WTC11 (cell line): ENCODE measurements at regions not wholly inside any gene's neighbourhood (a gene's known extent, or its start where the extent isn't known, plus 50 kb on each side); places are given as distances from the start of the nearest gene placed in this dataset.
A peak's percentile ranks its signal among the peaks of the same experiment; 100 is the strongest.

Source experiments
- ATAC-seq: fragments of 200-7000 bp; cut with Tn5 transposase; 2 replicates; pipeline ENCODE4 v1.10.0; 2021; ENCODE audit warnings: mild to moderate bottlenecking, moderate library complexity
- CTCF ChIA-PET: fragments of 300-600 bp; sonication (Branson Sonifier 250); formaldehyde crosslinking; loops from one replicate; lab custom pipeline; 2021; ENCODE audit warnings: antibody characterized with exemption; lab: Charles Lee
- POLR2A ChIA-PET: fragments of 350-600 bp; sonication (Branson Sonifier 250); formaldehyde crosslinking; loops from one replicate; lab custom pipeline; 2021; ENCODE audit warnings: antibody characterized with exemption; lab: Charles Lee
- DNase-seq: peaks from one replicate; pipeline ENCODE4 v3.0.0; 2021; ENCODE audit warnings: low spot score
- H3K27ac Mint-ChIP-seq: 2 replicates; pipeline ENCODE4 v1.8.0; 2021; ENCODE audit warnings: mixed read lengths
- H3K27me3 Mint-ChIP-seq: 2 replicates; pipeline ENCODE4 v1.8.0; 2021; ENCODE audit warnings: low read depth, mild to moderate bottlenecking, moderate library complexity, mixed read lengths
- H3K36me3 Mint-ChIP-seq: 2 replicates; pipeline ENCODE4 v1.8.0; 2021; ENCODE audit warnings: mixed read lengths
- H3K4me1 Mint-ChIP-seq: 2 replicates; pipeline ENCODE4 v1.8.0; 2022; ENCODE audit warnings: mixed read lengths
- H3K4me3 Mint-ChIP-seq: 2 replicates; pipeline ENCODE4 v1.8.0; 2021; ENCODE audit warnings: mild to moderate bottlenecking, moderate library complexity, mixed read lengths
- H3K9me3 Mint-ChIP-seq: 2 replicates; pipeline ENCODE4 v1.8.0; 2021; ENCODE audit warnings: mixed read lengths
- ATF1 ChIP-seq: sonication (generic); formaldehyde crosslinking; IDR thresholded peaks from 2 replicates; pipeline ENCODE4 v1.8.1; 2023; ENCODE audit warnings: mild to moderate bottlenecking, moderate library complexity, missing genetic modification reagents
- ATF2 ChIP-seq: sonication (generic); formaldehyde crosslinking; IDR thresholded peaks from 2 replicates; pipeline ENCODE4 v1.8.1; 2022; ENCODE audit warnings: low read depth, missing genetic modification reagents, borderline replicate concordance
- E2F4 ChIP-seq: sonication (generic); formaldehyde crosslinking; IDR thresholded peaks from 2 replicates; pipeline ENCODE4 v1.8.1; 2022; ENCODE audit warnings: low read depth, mild to moderate bottlenecking, moderate library complexity, missing genetic modification reagents, borderline replicate concordance
- E2F5 ChIP-seq: sonication (generic); formaldehyde crosslinking; IDR thresholded peaks from 2 replicates; pipeline ENCODE4 v1.8.1; 2022; ENCODE audit warnings: mild to moderate bottlenecking, moderate library complexity, missing genetic modification reagents
- ETV6 ChIP-seq: sonication (generic); formaldehyde crosslinking; IDR thresholded peaks from 2 replicates; pipeline ENCODE4 v1.8.1; 2022; ENCODE audit warnings: mild to moderate bottlenecking, missing genetic modification reagents
- PRDM15 ChIP-seq: sonication (generic); formaldehyde crosslinking; IDR thresholded peaks from 2 replicates; pipeline ENCODE4 v1.8.0; 2022; ENCODE audit warnings: missing genetic modification reagents
- SOX15 ChIP-seq: fragments of 250-450 bp; sonication (Bioruptor Pico); IDR thresholded peaks from 2 replicates; pipeline ENCODE4 v1.9.0; 2021; ENCODE audit warnings: mild to moderate bottlenecking
- TEAD1 ChIP-seq: sonication (generic); formaldehyde crosslinking; IDR thresholded peaks from 2 replicates; pipeline ENCODE4 v1.8.0; 2022; ENCODE audit warnings: mild to moderate bottlenecking, missing genetic modification reagents
- TP53 ChIP-seq: sonication (generic); formaldehyde crosslinking; IDR thresholded peaks from 2 replicates; pipeline ENCODE4 v1.8.1; 2023; ENCODE audit warnings: mild to moderate bottlenecking, missing genetic modification reagents
- ZNF138 ChIP-seq: sonication (generic); formaldehyde crosslinking; conservative IDR thresholded peaks from 2 replicates; pipeline ENCODE4 v1.8.1; 2022; ENCODE audit warnings: mild to moderate bottlenecking, moderate library complexity, missing genetic modification reagents
- TF ChIP-seq, protein P1 (sequence below): fragments of 250-450 bp; sonication (Bioruptor Pico); IDR thresholded peaks from 2 replicates; pipeline ENCODE4 v1.9.0; 2021; ENCODE audit warnings: mild to moderate bottlenecking
- TF ChIP-seq, protein P2 (sequence below): sonication (generic); formaldehyde crosslinking; IDR thresholded peaks from 2 replicates; pipeline ENCODE4 v1.8.1; 2023; ENCODE audit warnings: mild to moderate bottlenecking, moderate library complexity, missing genetic modification reagents
- TF ChIP-seq, protein P3 (sequence below): sonication (generic); formaldehyde crosslinking; IDR thresholded peaks from 2 replicates; pipeline ENCODE4 v1.8.0; 2023; ENCODE audit warnings: missing genetic modification reagents, mild to moderate bottlenecking, borderline replicate concordance

- CTCF ChIA-PET = interaction anchor here (0.6 to 4.5 kb wide), 8 partner anchors 46 to 832 kb away, joined by 3 to 41 read pairs (median 4); partner anchors contain the start of genes SPRYD7 and TRIM13
- H3K4me1 Mint-ChIP-seq = peaks cover 41% of the 10 kb centered on the region
- POLR2A ChIA-PET = interaction anchor here (0.5 to 4.9 kb wide), 5 partner anchors 10 to 104 kb away, joined by 3 to 52 read pairs (median 3); partner anchors contain the start of gene TRIM13
- ATAC-seq = no peak
- no peak for DNase-seq
- H3K27ac Mint-ChIP-seq = peak overlapping the region; percentile 61
- TF ChIP-seq TP53 (CRISPR knock-in tag) (no peak), E2F5 (CRISPR knock-in tag) (no peak), ZNF138 (CRISPR knock-in tag) (no peak), ATF1 (CRISPR knock-in tag) (no peak), SOX15 (no peak), PRDM15 (no peak)
- TF ChIP-seq, protein P1, sequence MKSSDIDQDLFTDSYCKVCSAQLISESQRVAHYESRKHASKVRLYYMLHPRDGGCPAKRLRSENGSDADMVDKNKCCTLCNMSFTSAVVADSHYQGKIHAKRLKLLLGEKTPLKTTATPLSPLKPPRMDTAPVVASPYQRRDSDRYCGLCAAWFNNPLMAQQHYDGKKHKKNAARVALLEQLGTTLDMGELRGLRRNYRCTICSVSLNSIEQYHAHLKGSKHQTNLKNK = no peak
- H3K36me3 Mint-ChIP-seq = no peaks in the 10 kb centered on the region
- H3K27me3 Mint-ChIP-seq = peaks cover 9% of the 10 kb centered on the region; the same call in 1 of the 2 replicates
- no peaks in the 10 kb centered on the region for H3K9me3 Mint-ChIP-seq
- H3K4me3 Mint-ChIP-seq = peak overlapping the region; percentile 98
These were observed 65.1 kb downstream of the KCNRG start for GRCh38 chr13:50080203-50080910.

DNA sequence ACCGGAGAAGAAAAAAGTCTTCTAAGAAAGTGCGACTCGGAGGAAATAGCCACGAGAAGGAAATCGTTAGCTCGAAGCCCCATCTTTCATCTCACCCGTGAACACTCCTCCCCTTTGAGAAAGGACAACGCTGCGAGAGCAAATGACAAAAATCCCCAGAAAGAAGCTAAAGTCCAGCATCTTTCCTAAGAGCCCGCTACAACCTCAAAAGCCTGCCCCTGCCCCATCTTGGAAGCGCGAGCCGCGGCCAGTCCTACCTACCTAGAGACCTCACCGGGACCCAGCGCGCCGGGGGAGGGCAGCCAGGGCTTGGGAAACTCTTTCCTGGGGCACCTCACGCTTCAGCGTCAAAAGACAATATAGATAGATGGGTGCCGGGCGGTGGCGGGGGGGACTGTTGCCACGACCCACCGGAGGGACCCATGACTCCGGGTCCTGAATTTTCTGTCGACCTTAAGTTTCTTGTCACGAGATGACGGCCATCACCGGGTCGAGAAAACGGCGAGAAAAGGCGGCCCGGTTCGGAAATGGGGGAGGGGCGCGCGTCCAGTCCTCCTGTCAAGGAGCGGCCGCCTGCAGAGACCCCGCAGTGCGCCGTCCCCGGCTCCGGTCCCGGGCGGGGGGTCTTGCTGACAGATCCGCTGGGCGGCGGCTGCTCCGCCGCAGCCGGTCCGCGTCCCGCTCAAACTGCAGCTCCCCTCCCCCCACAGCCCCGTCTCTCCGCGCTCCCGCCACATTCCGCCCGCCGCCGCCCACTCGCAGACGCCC is 65.9 kb downstream of the KCNRG start:
- Mint-ChIP-seq H3K4me3 (peak overlapping the region; percentile 98), H3K4me1 (peaks cover 43% of the 10 kb centered on the region), H3K27ac (peak overlapping the region; percentile 61), H3K9me3 (no peaks in the 10 kb centered on the region), H3K27me3 (peaks cover 9% of the 10 kb centered on the region; the same call in 1 of the 2 replicates), H3K36me3 (no peaks in the 10 kb centered on the region)
- CTCF ChIA-PET = interaction anchor here (0.6 to 4.5 kb wide), 11 partner anchors 32 to 831 kb away, joined by 3 to 41 read pairs (median 4); partner anchors contain the start of genes SPRYD7 and TRIM13
- DNase-seq (peak; percentile 66), ATAC-seq (peak; percentile 2; the same call in 1 of the 2 replicates)
- POLR2A ChIA-PET = interaction anchor here (0.9 to 4.9 kb wide), 5 partner anchors 11 to 104 kb away, joined by 3 to 52 read pairs (median 3); partner anchors contain the start of gene TRIM13
- TF ChIP-seq, protein P2, sequence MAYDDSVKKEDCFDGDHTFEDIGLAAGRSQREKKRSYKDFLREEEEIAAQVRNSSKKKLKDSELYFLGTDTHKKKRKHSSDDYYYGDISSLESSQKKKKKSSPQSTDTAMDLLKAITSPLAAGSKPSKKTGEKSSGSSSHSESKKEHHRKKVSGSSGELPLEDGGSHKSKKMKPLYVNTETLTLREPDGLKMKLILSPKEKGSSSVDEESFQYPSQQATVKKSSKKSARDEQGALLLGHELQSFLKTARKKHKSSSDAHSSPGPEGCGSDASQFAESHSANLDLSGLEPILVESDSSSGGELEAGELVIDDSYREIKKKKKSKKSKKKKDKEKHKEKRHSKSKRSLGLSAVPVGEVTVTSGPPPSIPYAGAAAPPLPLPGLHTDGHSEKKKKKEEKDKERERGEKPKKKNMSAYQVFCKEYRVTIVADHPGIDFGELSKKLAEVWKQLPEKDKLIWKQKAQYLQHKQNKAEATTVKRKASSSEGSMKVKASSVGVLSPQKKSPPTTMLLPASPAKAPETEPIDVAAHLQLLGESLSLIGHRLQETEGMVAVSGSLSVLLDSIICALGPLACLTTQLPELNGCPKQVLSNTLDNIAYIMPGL (CRISPR knock-in tag) = peak; percentile 28; the same call in 1 of the 2 replicates
- TF ChIP-seq TEAD1 (CRISPR knock-in tag) (0 out of 2 replicates have a peak, but pooled peaks have one; percentile 3), ATF2 (CRISPR knock-in tag) (no peak), E2F4 (CRISPR knock-in tag) (peak; percentile 14; the same call in 1 of the 2 replicates), E2F5 (CRISPR knock-in tag) (no peak), ETV6 (CRISPR knock-in tag) (no peak)
- TF ChIP-seq, protein P3, sequence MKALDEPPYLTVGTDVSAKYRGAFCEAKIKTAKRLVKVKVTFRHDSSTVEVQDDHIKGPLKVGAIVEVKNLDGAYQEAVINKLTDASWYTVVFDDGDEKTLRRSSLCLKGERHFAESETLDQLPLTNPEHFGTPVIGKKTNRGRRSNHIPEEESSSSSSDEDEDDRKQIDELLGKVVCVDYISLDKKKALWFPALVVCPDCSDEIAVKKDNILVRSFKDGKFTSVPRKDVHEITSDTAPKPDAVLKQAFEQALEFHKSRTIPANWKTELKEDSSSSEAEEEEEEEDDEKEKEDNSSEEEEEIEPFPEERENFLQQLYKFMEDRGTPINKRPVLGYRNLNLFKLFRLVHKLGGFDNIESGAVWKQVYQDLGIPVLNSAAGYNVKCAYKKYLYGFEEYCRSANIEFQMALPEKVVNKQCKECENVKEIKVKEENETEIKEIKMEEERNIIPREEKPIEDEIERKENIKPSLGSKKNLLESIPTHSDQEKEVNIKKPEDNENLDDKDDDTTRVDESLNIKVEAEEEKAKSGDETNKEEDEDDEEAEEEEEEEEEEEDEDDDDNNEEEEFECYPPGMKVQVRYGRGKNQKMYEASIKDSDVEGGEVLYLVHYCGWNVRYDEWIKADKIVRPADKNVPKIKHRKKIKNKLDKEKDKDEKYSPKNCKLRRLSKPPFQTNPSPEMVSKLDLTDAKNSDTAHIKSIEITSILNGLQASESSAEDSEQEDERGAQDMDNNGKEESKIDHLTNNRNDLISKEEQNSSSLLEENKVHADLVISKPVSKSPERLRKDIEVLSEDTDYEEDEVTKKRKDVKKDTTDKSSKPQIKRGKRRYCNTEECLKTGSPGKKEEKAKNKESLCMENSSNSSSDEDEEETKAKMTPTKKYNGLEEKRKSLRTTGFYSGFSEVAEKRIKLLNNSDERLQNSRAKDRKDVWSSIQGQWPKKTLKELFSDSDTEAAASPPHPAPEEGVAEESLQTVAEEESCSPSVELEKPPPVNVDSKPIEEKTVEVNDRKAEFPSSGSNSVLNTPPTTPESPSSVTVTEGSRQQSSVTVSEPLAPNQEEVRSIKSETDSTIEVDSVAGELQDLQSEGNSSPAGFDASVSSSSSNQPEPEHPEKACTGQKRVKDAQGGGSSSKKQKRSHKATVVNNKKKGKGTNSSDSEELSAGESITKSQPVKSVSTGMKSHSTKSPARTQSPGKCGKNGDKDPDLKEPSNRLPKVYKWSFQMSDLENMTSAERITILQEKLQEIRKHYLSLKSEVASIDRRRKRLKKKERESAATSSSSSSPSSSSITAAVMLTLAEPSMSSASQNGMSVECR (CRISPR knock-in tag) = peak; percentile 56; the same call in 1 of the 2 replicates
